Glomerular visceral epithelial cell (primary cell): ENCODE measurements at regions not wholly inside any gene's neighbourhood (a gene's known extent, or its start where the extent isn't known, plus 50 kb on each side); places are given as distances from the start of the nearest gene placed in this dataset.

Experiments used
- DNase-seq: peaks from one replicate; pipeline ENCODE4 v3.0.0-alpha.2; 2016; ENCODE audit errors: extremely low spot score

DNA sequence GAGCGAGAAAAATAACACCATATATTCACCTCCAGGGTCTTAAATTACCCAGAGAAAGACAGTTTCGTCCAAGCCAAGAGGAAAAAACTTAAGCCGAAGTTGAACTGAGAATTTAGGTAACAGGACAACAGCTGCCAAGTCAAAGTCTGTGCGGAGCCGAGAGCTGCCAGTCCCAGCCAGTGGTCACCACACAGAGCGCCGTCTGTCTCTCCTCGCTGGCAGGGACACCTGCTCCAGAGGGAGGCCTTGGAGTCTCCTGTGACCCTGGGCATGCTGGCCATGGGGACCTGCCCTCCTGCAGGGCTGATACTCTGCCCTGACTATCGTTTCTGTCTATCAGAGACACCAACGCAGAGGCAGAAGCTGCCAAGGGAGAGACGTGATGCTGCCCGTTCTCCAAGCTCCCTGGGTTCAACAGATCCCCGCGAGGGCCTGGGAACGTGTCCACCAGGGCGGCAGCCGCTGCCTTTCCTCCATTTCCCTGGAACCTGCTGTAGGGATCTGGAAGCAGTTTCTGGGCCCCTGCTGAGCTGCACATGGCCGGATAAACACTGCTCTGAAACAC, 341.3 kb downstream of the SMOC2 start:
- no peak for DNase-seq

- DNase-seq: no peak
Observed at GRCh38 chr6:168778201-168778600, 337.2 kb downstream of the SMOC2 start.

GRCh38 chr6:168774381-168774780, 333.4 kb downstream of the SMOC2 start:
- no peak for DNase-seq

DNA sequence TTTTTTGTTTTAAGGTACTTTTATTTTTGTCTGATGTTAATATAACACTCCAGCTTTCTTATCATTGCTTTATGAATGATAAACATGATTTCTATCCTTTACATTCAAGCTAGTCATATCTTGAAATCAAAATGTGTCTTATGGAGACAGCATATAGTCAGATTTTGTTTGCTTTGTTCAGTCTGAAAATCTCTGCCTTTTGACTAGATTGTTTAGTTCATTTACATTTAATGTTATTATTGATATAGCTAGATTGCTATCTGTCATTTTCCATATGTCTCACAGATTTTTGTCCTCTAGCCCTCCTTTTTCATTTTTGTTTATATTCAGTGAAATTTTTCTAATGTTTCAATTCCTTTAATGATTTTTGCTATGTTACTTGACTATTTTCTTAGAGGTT, 332.8 kb downstream of the SMOC2 start:
- DNase-seq: no peak

DNA sequence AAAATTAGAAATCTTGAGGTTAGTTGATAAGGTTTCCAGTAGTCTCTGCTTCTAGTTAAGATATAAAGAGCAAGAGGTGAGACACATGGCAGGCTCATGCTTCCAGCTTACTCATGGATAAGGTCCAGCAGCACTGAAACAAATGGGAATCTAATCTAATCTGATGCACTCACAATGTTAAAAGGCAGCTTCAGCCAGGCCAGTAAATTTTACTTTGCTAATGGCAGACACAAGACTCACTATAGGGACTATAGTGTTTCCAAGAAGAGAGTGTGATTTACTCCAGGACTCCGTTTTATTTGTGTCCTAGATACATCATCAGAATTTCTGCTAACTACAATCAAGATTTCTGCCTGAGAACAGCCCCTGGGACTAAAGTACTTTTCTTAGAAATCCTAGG, 324.8 kb downstream of the SMOC2 start:
- DNase-seq: no peak

DNA sequence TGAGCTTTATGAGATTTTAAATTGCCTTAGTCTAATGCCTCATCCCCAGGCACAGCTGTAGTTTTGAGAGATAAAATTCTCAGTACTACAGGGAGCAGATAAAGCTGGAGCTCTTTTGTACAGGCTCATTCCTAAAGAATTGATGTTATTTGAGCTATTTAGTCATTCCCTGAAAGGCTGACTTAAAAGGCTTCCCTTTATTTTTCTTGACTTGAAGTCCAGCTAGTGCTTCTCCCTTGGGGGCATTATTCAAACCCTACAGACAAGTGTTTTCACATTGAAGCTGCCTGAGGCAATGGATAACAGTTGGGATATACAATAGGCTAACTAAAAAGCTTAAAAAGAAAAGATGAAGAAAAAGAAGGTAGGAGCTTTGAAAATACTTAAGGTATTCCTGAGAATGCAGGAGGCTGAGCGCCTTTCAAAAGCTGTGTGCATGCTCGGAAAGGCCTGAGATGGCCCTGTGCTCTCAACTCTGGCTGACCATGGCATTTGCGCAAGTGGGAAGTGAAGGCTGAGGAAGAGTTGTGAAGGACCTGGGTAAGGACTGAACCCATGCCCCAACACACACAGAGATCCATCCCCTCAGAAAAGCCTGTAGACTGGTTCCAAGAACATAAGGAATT, 315.1 kb downstream of the SMOC2 start:
- DNase-seq: no peak

DNA sequence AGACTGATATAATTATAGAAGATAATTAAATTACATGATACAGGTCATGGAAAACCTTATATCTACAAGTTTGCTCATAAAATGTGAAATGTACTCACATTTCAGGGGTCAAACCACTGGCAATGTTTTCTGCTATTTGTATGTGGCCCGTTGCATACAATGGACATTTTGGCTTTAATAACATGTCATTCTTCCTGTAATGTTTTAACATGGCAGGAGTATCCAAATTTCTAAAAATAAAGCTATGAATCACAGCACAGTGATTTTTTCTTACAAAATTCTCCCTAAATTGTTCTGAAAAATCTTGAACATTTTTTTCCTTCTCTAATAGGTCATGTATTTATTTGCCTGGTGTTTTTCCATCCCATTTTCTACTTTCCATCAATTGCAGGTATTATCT, 305.7 kb downstream of the SMOC2 start:
- no peak for DNase-seq

GRCh38 chr6:168746013-168746412, 305.0 kb downstream of the SMOC2 start:
- DNase-seq: no peak

DNA sequence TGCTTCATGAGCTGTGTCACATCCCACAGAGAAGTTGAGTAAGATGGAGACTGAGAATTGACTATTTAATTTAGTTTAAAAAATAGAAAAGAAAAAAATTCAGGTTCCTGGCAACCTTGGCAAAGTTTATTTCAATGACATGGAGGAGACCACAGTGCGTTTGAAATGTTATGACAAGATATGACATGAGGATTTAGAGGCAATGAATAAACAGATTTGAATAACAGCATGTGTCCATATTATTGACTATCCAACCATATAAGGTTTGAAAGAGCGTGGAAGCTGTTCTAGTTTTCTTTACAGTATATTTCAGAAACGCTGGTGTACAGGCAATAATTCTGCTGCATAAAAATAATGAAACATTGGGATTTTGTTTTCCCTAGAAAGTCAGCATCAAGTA, 303.9 kb downstream of the SMOC2 start:
- no peak for DNase-seq

DNA sequence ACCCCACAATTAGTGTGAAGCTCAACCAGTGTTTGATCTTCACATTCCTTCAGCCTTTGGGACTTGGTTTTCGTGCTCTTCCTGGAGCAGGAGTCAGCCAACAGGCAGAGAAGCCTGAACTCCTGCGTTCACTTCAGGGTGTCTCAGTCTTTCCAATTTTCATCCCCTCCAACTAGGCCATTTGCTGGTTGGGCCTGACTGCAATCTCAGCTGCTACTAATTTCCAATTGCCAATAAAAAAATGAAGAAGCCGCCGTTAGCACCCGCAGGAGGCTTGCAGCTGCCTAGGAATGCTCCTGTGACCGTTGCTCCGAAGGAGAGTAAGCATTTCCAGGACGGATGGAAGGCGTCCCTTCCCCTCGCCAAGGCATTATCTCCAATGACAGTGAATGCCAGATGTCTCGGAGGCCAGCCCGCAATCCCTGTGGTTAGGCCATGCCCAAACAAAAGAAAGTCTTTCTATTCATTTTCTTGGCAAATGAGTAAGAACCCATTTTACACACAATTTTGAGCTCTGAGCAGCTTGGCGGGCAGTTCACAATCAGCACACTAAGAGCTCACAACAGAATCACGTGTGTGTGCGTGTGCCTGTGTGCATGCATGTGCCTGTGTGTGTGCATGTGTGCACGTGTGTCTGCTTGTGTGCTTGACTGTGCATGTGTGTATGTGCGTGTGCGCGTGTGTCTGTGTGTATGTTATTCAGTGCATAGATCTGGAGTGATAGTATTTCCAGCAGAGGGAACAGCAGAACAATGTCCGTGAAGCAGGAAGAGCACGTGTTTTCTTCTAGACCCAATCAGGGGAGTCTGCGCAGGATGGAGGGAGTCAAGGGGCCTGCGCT, 301.2 kb downstream of the SMOC2 start:
- no peak for DNase-seq

DNA sequence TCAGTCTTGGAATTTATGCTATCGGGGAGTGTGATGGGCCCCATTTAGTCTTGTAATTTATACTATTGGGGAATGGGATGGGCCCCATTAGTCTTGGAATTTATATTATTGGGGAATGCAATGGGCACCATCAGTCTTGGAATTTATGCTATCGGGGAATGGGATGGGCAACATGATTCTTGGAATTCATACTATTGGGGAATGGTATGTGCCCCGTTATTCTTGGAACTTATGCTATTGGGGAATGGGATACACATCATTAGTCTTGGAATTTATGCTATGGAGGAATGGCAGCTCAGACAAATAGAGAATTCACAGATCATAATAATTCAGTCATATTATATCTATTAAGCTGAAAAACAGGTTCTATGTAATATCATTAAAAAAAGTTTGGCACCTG, 300.3 kb downstream of the SMOC2 start:
- DNase-seq: no peak

GRCh38 chr6:168739381-168739780, 298.4 kb downstream of the SMOC2 start:
- no peak for DNase-seq

GRCh38 chr6:168737481-168737880, 296.5 kb downstream of the SMOC2 start:
- no peak for DNase-seq

- DNase-seq: no peak
Observed at GRCh38 chr6:168737014-168737413, 296.0 kb downstream of the SMOC2 start.

GRCh38 chr6:168736039-168736438, 295.1 kb downstream of the SMOC2 start:
- DNase-seq: no peak

- DNase-seq: no peak
Observed at GRCh38 chr6:168735268-168735949, 294.4 kb downstream of the SMOC2 start.

- DNase-seq: no peak
Observed at GRCh38 chr6:168734523-168734922, 293.5 kb downstream of the SMOC2 start.

- DNase-seq: no peak
Observed at GRCh38 chr6:168732676-168733075, 291.7 kb downstream of the SMOC2 start.

DNA sequence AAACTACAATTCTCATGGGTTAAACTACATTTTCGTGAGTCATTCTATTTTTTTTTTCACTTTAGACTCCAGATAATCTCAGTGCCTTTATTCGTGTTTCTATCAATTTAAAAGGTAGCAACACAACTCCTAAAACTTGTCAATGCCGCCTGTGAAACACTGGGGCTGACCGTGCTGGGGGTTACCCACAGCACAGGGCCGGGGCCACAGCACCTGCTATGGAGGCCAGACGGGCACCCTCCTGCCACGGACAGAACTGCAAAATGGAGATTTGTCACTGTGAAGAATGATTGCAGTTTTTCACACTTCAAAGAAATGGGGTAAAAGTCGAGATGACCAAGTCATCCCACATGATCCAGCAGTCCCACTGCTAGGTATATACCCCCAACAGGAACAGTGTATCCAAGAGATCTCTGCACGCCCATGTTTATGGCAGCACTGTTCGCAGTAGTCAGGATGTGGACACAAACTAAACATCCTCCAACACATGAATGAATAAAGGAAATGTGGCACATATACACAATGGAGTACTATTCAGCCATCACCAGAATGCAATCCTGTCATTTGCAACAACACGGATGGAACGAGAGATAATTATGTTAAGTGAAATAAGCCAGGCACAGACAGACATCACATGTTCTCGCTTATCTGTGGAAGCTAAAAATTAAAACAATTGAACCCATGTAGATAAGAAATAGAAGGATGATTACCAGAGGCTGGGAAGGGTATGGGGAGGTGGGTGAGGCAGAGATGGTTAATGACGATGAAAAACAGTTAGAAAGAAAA, 290.1 kb downstream of the SMOC2 start:
- DNase-seq: no peak

DNA sequence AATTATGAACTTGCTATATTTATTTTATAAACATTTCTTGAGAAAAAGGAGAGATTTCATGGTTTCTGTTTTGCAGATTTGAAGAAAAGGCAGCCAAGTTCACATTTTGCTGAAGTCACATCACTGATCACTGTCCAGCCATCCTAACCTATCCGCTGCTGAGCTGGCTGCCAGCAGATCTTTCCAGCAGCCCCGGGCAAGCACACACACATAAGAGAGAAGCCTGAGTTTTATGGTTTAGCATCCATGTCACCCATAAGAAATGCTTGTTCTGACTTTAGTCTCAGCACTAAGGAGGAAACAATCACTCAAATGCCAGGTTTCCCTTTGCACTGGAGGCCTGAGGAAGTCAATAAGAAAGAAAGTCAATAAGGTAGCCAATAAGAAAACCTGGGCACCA, 287.1 kb downstream of the SMOC2 start:
- no peak for DNase-seq

DNA sequence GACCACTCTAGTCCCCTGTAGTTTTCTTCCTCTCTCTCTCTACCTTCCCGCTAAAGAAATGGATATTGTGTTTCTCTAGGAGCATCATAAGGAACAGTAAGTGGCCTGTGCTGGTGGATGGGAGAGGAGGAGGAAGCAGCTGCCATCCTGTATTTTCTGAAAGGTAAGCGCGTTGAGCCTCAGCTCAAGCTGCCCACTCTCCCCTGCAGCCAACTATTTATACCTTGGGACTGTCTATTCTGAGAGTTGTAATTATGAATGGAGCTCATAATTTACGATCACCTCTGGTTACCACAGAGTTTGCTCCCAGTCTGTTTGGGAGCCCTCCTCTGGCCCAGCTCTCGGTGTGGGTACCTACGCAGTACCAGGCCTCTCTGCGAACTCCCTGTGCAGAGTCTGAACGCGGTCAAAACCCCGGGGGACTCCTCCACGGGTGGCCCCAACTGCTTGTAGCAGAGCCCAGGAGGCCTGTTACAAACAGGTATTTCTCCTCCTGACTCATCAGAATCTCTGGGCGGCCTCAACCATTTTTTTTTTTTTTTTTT, 285.4 kb downstream of the SMOC2 start:
- no peak for DNase-seq

DNA sequence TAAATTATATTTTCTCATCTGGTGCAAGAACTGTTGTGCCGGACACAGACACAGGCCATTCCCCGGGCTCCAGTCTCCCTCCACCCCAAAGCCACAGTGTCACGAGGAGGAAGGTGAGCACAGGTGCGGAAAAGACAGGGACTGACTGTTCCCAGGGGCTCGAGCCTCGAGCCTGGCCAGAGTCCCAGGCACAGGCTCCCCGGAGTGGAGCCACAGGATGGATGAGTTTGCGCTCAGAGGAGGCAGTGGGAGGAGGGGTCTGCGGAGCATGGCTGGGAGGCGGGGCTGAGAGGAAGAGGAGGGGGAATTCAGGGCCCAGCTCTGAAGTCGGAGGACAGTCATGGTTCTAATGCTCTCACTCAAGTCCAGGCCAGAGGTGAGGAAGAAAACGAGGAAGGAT, 284.8 kb downstream of the SMOC2 start:
- no peak for DNase-seq
